ENCODE measurements at regions not wholly inside any gene's neighbourhood (a gene's known extent, or its start where the extent isn't known, plus 50 kb on each side); places are given as distances from the start of the nearest gene placed in this dataset.
"Not testable (repeated sequence)": the region's sequence is repeated elsewhere in the genome, so short reads cannot be mapped to it uniquely, and the experiment has no call there.

DNA sequence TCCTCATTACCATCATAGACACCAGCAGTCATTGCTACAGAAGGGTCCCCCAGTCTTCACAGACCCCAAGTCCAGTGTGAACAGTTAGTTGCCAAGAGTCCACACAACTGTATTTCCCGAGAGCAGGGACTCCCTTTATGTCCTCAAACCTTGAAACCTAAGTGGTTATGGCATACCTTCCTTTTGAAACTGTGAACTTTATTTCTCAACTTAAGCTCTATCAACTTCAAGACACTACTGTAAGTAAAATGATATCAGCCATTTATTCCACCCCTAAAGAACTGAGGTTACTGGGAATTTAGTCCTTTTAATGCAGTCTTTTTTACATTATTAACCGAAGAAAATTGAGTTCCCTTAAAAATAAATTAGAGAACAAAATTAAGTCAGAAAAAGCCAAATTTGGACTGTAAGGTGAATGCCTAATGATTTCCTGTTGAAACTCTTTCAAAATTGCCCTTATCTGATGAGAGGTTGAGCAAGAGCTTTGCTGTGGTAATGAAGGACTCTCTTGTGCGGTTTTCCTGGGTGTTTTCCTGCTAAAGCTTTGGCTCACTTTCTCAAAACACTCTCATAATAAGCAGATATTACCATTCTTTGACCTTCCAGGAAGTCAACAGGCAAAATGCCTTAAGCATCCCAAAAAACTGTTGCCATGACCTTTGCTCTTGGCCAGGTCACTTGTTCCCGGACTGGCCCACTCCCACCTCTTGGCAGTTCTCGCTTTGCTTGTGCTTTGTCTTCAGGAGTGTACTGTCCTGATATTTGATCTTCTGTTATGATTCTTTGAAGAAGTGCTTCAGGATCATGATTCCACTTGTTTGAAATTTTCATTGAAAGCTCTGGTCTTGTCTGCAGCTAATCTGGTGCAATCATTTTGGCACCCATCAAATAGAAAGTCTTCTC is 765.4 kb upstream of the ANO3 start:
- TF ChIP-seq, protein P1, sequence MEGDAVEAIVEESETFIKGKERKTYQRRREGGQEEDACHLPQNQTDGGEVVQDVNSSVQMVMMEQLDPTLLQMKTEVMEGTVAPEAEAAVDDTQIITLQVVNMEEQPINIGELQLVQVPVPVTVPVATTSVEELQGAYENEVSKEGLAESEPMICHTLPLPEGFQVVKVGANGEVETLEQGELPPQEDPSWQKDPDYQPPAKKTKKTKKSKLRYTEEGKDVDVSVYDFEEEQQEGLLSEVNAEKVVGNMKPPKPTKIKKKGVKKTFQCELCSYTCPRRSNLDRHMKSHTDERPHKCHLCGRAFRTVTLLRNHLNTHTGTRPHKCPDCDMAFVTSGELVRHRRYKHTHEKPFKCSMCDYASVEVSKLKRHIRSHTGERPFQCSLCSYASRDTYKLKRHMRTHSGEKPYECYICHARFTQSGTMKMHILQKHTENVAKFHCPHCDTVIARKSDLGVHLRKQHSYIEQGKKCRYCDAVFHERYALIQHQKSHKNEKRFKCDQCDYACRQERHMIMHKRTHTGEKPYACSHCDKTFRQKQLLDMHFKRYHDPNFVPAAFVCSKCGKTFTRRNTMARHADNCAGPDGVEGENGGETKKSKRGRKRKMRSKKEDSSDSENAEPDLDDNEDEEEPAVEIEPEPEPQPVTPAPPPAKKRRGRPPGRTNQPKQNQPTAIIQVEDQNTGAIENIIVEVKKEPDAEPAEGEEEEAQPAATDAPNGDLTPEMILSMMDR (conservative IDR thresholded peaks at IDR 0.05; ENCODE audit: low read depth, low read length): no peak
- DNase-seq (ENCODE audit: low read depth): no peak
- no peak overlapping the region for H3K4me3 ChIP-seq (ENCODE audit: low read depth, low read length)

DNA sequence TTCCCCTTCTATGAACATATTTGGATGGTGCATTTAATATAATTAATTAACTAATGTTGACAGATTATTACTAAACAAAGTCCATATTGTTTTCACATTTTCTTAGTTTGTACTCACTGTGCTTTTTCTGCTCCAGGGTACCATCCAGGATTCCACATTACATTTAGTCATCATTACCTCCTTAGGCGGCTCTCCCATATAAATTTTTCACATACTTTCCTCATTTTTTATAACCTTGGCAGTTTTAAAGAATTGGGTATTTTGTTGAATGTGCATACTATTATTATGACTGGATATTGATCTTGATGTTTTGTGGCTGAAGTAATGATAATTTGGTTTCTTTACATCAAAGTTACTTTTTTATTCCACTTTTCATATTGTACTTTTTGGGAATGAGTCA is 755.6 kb upstream of the ANO3 start:
- DNase-seq (ENCODE audit: low read depth): no peak
- H3K4me3 ChIP-seq (ENCODE audit: low read depth, low read length): no peak overlapping the region
- TF ChIP-seq, protein P1 (conservative IDR thresholded peaks at IDR 0.05; ENCODE audit: low read depth, low read length): no peak

DNA sequence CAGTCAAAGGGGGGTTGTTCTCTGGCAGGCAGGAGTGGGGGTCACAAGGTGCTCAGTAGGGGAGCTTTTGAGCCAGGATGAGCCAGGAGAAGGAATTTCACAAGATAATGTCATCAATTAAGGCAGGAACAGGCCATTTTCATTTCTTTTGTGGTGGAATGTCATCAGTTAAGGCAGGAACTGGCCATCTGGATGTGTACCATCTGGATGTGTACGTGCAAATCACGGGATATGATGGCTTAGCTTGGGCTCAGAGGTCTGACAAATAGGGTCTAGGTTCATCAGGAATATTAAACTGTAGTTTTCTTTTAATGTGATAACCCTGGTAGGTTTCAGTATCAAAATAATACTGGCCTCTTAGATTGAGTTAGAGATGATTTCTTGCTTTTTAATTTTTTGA is 752.4 kb upstream of the ANO3 start:
- H3K4me3 ChIP-seq (ENCODE audit: low read depth, low read length); DNase-seq (ENCODE audit: low read depth): not testable (repeated sequence)

DNA sequence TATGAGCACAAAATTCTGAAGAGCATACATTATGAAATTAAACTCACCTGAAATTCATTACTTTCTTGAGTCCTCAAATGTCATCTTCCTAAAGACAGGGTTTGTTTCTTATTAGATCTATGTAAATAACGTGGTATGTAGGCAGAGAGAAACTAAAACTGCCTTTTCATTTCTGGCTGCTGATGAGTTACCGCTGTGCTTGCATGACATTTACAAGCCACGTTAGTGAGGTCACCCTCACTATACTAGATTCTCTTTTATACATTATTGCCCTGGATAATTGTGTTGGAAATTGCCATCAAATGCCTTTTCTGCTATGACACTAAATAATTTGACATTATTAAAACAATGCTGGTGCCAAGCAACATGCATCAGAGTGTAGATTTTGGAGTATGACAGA is 748.3 kb upstream of the ANO3 start:
- no peak for DNase-seq (ENCODE audit: low read depth)
- TF ChIP-seq, protein P1 (conservative IDR thresholded peaks at IDR 0.05; ENCODE audit: low read depth, low read length): no peak

DNA sequence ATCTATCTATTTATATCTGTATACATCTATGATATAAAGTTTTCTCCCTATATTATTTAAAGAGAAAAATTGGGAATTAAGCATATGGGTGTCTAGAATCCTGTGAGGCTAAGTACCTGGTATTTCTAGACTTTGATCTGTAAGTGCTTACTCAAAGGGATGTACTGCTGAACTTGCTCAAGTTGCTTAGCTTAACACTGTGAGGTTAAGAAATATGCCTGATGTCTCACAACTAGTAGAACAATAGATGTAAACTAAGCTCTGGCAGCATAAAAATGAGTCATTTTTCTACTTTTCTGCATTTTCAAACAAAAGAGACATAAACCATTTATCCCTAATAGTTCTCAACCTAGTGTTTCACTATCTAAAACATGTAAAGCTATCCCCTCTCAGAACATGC is 744.4 kb upstream of the ANO3 start:
- H3K4me3 ChIP-seq (ENCODE audit: low read depth, low read length): no peak overlapping the region
- DNase-seq (ENCODE audit: low read depth): no peak
- TF ChIP-seq, protein P1 (conservative IDR thresholded peaks at IDR 0.05; ENCODE audit: low read depth, low read length): no peak

More for the DNA sequence above, 748.3 kb upstream of the ANO3 start:
- H3K4me3 ChIP-seq (ENCODE audit: low read depth, low read length): no peak overlapping the region

DNA sequence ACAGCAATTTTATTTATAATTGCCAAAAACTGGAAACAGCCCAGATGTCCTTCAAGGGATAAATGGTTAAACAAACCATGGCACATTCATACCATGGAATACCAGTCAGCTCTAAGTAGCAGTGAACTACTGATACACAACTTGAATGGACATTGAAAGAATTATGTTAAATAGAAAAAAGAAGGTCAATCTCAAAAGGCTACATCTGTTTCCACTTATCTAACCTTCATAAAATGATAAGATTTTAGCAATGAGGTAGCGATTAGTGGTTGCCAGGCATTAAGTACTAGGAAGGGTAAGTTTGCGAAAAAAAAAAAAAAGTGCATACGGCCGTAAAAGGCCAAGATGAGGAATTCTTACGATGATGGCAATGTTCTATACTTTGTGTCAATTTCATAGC is 738.7 kb upstream of the ANO3 start:
- TF ChIP-seq, protein P1 (conservative IDR thresholded peaks at IDR 0.05; ENCODE audit: low read depth, low read length): no peak
- no peak for DNase-seq (ENCODE audit: low read depth)
- H3K4me3 ChIP-seq (ENCODE audit: low read depth, low read length): no peak overlapping the region

DNA sequence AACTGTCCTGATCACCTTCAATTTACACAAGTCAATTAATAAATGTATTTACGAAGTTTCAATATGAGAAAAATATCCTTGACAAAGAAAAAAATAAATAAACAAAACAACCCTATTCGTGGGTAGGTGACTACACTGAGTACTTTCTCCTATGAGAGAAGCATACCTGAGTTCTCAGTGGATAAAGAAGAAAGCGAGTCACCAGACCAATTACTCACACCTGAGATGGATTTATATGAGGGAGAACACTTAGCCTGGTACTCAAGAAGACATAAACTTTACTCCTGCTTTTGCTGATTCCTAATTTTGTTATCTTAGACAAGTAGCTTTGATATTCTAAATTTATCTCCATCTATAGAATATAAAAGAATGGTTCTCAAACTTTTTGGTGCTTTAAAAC is 735.2 kb upstream of the ANO3 start:
- no peak overlapping the region for H3K4me3 ChIP-seq (ENCODE audit: low read depth, low read length)
- DNase-seq (ENCODE audit: low read depth): no peak
- TF ChIP-seq, protein P1 (conservative IDR thresholded peaks at IDR 0.05; ENCODE audit: low read depth, low read length): no peak

Measured in epithelial cell of proximal tubule (primary cell).